HG03097 (cell line): ENCODE measurements at regions not wholly inside any gene's neighbourhood (a gene's known extent, or its start where the extent isn't known, plus 50 kb on each side); places are given as distances from the start of the nearest gene placed in this dataset.
"Not testable (repeated sequence)": the region's sequence is repeated elsewhere in the genome, so short reads cannot be mapped to it uniquely, and the experiment has no call there.

Experiments
- ATAC-seq: cut with Tn5 transposase; IDR thresholded peaks from one replicate; pipeline ENCODE4 v1.9.1; 2021; ENCODE audit not compliant: unreplicated experiment, low FRiP score

GRCh38 chr7:131869169-131869844 lies 312.9 kb upstream of the PODXL start:
- ATAC-seq: no peak

GRCh38 chr7:131867461-131867860 lies 311.0 kb upstream of the PODXL start:
- no peak for ATAC-seq

- no peak for ATAC-seq
Observed at GRCh38 chr7:131865911-131866310, 309.5 kb upstream of the PODXL start.

- no peak for ATAC-seq
Observed at GRCh38 chr7:131861620-131862346, 305.4 kb upstream of the PODXL start.

GRCh38 chr7:131859147-131859821 lies 302.9 kb upstream of the PODXL start:
- ATAC-seq: peak; percentile 71

GRCh38 chr7:131858611-131859010 lies 302.2 kb upstream of the PODXL start:
- ATAC-seq: no peak

- ATAC-seq: no peak
Observed at GRCh38 chr7:131849472-131849871, 293.0 kb upstream of the PODXL start.

- no peak for ATAC-seq
Observed at GRCh38 chr7:131848033-131848432, 291.6 kb upstream of the PODXL start.

- ATAC-seq: no peak
Observed at GRCh38 chr7:131845573-131846314, 289.3 kb upstream of the PODXL start.

GRCh38 chr7:131844369-131844768 lies 287.9 kb upstream of the PODXL start:
- ATAC-seq: no peak

GRCh38 chr7:131843898-131844331 lies 287.5 kb upstream of the PODXL start:
- no peak for ATAC-seq

- no peak for ATAC-seq
Observed at GRCh38 chr7:131839967-131840690, 283.7 kb upstream of the PODXL start.

- no peak for ATAC-seq
Observed at GRCh38 chr7:131836733-131837132, 280.3 kb upstream of the PODXL start.

GRCh38 chr7:131835141-131835540 lies 278.7 kb upstream of the PODXL start:
- ATAC-seq: no peak

- ATAC-seq: no peak
Observed at GRCh38 chr7:131830681-131831080, 274.3 kb upstream of the PODXL start.

GRCh38 chr7:131829947-131830558 lies 273.6 kb upstream of the PODXL start:
- no peak for ATAC-seq

- no peak for ATAC-seq
Observed at GRCh38 chr7:131827421-131827820, 271.0 kb upstream of the PODXL start.

GRCh38 chr7:131826960-131827359 lies 270.5 kb upstream of the PODXL start:
- ATAC-seq: no peak

- not testable (repeated sequence) for ATAC-seq
Observed at GRCh38 chr7:131823961-131824440, 267.6 kb upstream of the PODXL start.

- ATAC-seq: no peak
Observed at GRCh38 chr7:131819891-131820290, 263.5 kb upstream of the PODXL start.
